ENCODE measurements at regions not wholly inside any gene's neighbourhood (a gene's known extent, or its start where the extent isn't known, plus 50 kb on each side); places are given as distances from the start of the nearest gene placed in this dataset.
"Not testable (repeated sequence)": the region's sequence is repeated elsewhere in the genome, so short reads cannot be mapped to it uniquely, and the experiment has no call there.

- H4K91ac ChIP-seq (ENCODE audit: low read length); H3K4me1 ChIP-seq (ENCODE audit: control insufficient read depth, insufficient read depth, low read depth, low read length); H3K9me3 ChIP-seq (ENCODE audit: control insufficient read depth, low read length); DNase-seq; H3K4me3 ChIP-seq (ENCODE audit: insufficient read depth in 1 of 2, low read depth in 1 of 2, low read length in 2 of 2); H2AFZ ChIP-seq (ENCODE audit: low read depth, low read length); H3K36me3 ChIP-seq (ENCODE audit: control insufficient read depth in 1 of 2, insufficient read depth in 2 of 2, low read depth in 1 of 2, low read length in 2 of 2); H3K79me1 ChIP-seq (replicated peaks; ENCODE audit: low read length, poor library complexity, severe bottlenecking); H2BK15ac ChIP-seq (ENCODE audit: low read depth, poor library complexity, severe bottlenecking); H3K9ac ChIP-seq (ENCODE audit: low read length); H2BK5ac ChIP-seq (ENCODE audit: low read depth, low read length, poor library complexity, severe bottlenecking); H2BK120ac ChIP-seq (ENCODE audit: low read depth, low read length); H3K4ac ChIP-seq (ENCODE audit: low read depth in 1 of 2, low read length in 2 of 2); H3K18ac ChIP-seq (ENCODE audit: low read depth in 1 of 2, low read length in 2 of 2); H3K4me2 ChIP-seq (ENCODE audit: low read length, poor library complexity, severe bottlenecking); H4K8ac ChIP-seq (ENCODE audit: low read length); H2BK12ac ChIP-seq (ENCODE audit: low read length in 2 of 2); H3K27me3 ChIP-seq (ENCODE audit: control insufficient read depth in 1 of 2, insufficient read depth in 1 of 2, low read length in 2 of 2); H3K23ac ChIP-seq (ENCODE audit: low read length in 2 of 2); H3K14ac ChIP-seq (ENCODE audit: low read length in 2 of 2); H3K27ac ChIP-seq (ENCODE audit: low read length, poor library complexity, severe bottlenecking); H2AK5ac ChIP-seq (ENCODE audit: low read length, severe bottlenecking): not testable (repeated sequence)
- 61% methylated on average over 2 of the region's 3 CpGs for WGBS
These were observed 188.9 kb downstream of the TTC6 start for GRCh38 chr14:37784203-37784826.

- not testable (repeated sequence) for H2AK5ac ChIP-seq (ENCODE audit: low read length, severe bottlenecking); H2BK12ac ChIP-seq (ENCODE audit: low read length in 2 of 2); H3K4me1 ChIP-seq (ENCODE audit: control insufficient read depth, insufficient read depth, low read depth, low read length); H2AFZ ChIP-seq (ENCODE audit: low read depth, low read length); H3K9me3 ChIP-seq (ENCODE audit: control insufficient read depth, low read length); H3K4me3 ChIP-seq (ENCODE audit: insufficient read depth in 1 of 2, low read depth in 1 of 2, low read length in 2 of 2); H3K27ac ChIP-seq (ENCODE audit: low read length, poor library complexity, severe bottlenecking); H3K27me3 ChIP-seq (ENCODE audit: control insufficient read depth in 1 of 2, insufficient read depth in 1 of 2, low read length in 2 of 2); H3K79me1 ChIP-seq (replicated peaks; ENCODE audit: low read length, poor library complexity, severe bottlenecking); H3K4me2 ChIP-seq (ENCODE audit: low read length, poor library complexity, severe bottlenecking); H2BK5ac ChIP-seq (ENCODE audit: low read depth, low read length, poor library complexity, severe bottlenecking); H4K91ac ChIP-seq (ENCODE audit: low read length); H3K23ac ChIP-seq (ENCODE audit: low read length in 2 of 2); H2BK120ac ChIP-seq (ENCODE audit: low read depth, low read length); H3K36me3 ChIP-seq (ENCODE audit: control insufficient read depth in 1 of 2, insufficient read depth in 2 of 2, low read depth in 1 of 2, low read length in 2 of 2); H3K4ac ChIP-seq (ENCODE audit: low read depth in 1 of 2, low read length in 2 of 2); H2BK15ac ChIP-seq (ENCODE audit: low read depth, poor library complexity, severe bottlenecking); H3K18ac ChIP-seq (ENCODE audit: low read depth in 1 of 2, low read length in 2 of 2); DNase-seq; H3K9ac ChIP-seq (ENCODE audit: low read length); H4K8ac ChIP-seq (ENCODE audit: low read length); H3K14ac ChIP-seq (ENCODE audit: low read length in 2 of 2)
These were observed 189.4 kb downstream of the TTC6 start for GRCh38 chr14:37784827-37785223.

- H3K4ac ChIP-seq (ENCODE audit: low read depth in 1 of 2, low read length in 2 of 2); H2AFZ ChIP-seq (ENCODE audit: low read depth, low read length); H3K9me3 ChIP-seq (ENCODE audit: control insufficient read depth, low read length); H3K27ac ChIP-seq (ENCODE audit: low read length, poor library complexity, severe bottlenecking); H3K36me3 ChIP-seq (ENCODE audit: control insufficient read depth in 1 of 2, insufficient read depth in 2 of 2, low read depth in 1 of 2, low read length in 2 of 2); H4K91ac ChIP-seq (ENCODE audit: low read length); H2AK5ac ChIP-seq (ENCODE audit: low read length, severe bottlenecking); H2BK12ac ChIP-seq (ENCODE audit: low read length in 2 of 2); H2BK5ac ChIP-seq (ENCODE audit: low read depth, low read length, poor library complexity, severe bottlenecking); H3K23ac ChIP-seq (ENCODE audit: low read length in 2 of 2); H3K4me1 ChIP-seq (ENCODE audit: control insufficient read depth, insufficient read depth, low read depth, low read length); H3K18ac ChIP-seq (ENCODE audit: low read depth in 1 of 2, low read length in 2 of 2); H3K14ac ChIP-seq (ENCODE audit: low read length in 2 of 2); H3K9ac ChIP-seq (ENCODE audit: low read length); DNase-seq; H3K79me1 ChIP-seq (replicated peaks; ENCODE audit: low read length, poor library complexity, severe bottlenecking); H3K4me2 ChIP-seq (ENCODE audit: low read length, poor library complexity, severe bottlenecking); H4K8ac ChIP-seq (ENCODE audit: low read length); H3K27me3 ChIP-seq (ENCODE audit: control insufficient read depth in 1 of 2, insufficient read depth in 1 of 2, low read length in 2 of 2); H2BK120ac ChIP-seq (ENCODE audit: low read depth, low read length); H3K4me3 ChIP-seq (ENCODE audit: insufficient read depth in 1 of 2, low read depth in 1 of 2, low read length in 2 of 2); H2BK15ac ChIP-seq (ENCODE audit: low read depth, poor library complexity, severe bottlenecking): not testable (repeated sequence)
- WGBS = 89% methylated on average over 9 of the region's 9 CpGs
These were observed 189.9 kb downstream of the TTC6 start for GRCh38 chr14:37785298-37785697.

GRCh38 chr14:37786114-37786625, 190.7 kb downstream of the TTC6 start:
- not testable (repeated sequence) for DNase-seq; H2BK15ac ChIP-seq (ENCODE audit: low read depth, poor library complexity, severe bottlenecking); H4K91ac ChIP-seq (ENCODE audit: low read length); H3K27me3 ChIP-seq (ENCODE audit: control insufficient read depth in 1 of 2, insufficient read depth in 1 of 2, low read length in 2 of 2); H3K4me3 ChIP-seq (ENCODE audit: insufficient read depth in 1 of 2, low read depth in 1 of 2, low read length in 2 of 2); H3K9ac ChIP-seq (ENCODE audit: low read length); H2BK120ac ChIP-seq (ENCODE audit: low read depth, low read length); H3K36me3 ChIP-seq (ENCODE audit: control insufficient read depth in 1 of 2, insufficient read depth in 2 of 2, low read depth in 1 of 2, low read length in 2 of 2); H2AK5ac ChIP-seq (ENCODE audit: low read length, severe bottlenecking); H2AFZ ChIP-seq (ENCODE audit: low read depth, low read length); H3K4me2 ChIP-seq (ENCODE audit: low read length, poor library complexity, severe bottlenecking); H3K14ac ChIP-seq (ENCODE audit: low read length in 2 of 2); H3K4me1 ChIP-seq (ENCODE audit: control insufficient read depth, insufficient read depth, low read depth, low read length); H3K9me3 ChIP-seq (ENCODE audit: control insufficient read depth, low read length); H3K18ac ChIP-seq (ENCODE audit: low read depth in 1 of 2, low read length in 2 of 2); H3K79me1 ChIP-seq (replicated peaks; ENCODE audit: low read length, poor library complexity, severe bottlenecking); H2BK5ac ChIP-seq (ENCODE audit: low read depth, low read length, poor library complexity, severe bottlenecking); H4K8ac ChIP-seq (ENCODE audit: low read length); H2BK12ac ChIP-seq (ENCODE audit: low read length in 2 of 2); H3K23ac ChIP-seq (ENCODE audit: low read length in 2 of 2); H3K27ac ChIP-seq (ENCODE audit: low read length, poor library complexity, severe bottlenecking); H3K4ac ChIP-seq (ENCODE audit: low read depth in 1 of 2, low read length in 2 of 2)
- WGBS = 82% methylated on average over 14 of the region's 14 CpGs

All from mesenchymal stem cell (in vitro differentiated cells and primary cell).